T-helper 2 cell treated with Interferon-gamma antibody and Interleukin-4, amounts not matched to agents 100 ng/mL and 5 ng/mL, for 36 hours (primary cell): ENCODE measurements at regions not wholly inside any gene's neighbourhood (a gene's known extent, or its start where the extent isn't known, plus 50 kb on each side); places are given as distances from the start of the nearest gene placed in this dataset.
"Not testable (repeated sequence)": the region's sequence is repeated elsewhere in the genome, so short reads cannot be mapped to it uniquely, and the experiment has no call there.

Experiments used
- intact Hi-C: fragments of 100-400 bp; cut with micrococcal nuclease; formaldehyde crosslinking; loops from one replicate; pipeline ENCODE4 v1.15.1; 2023

GRCh38 chr7:79570903-79571302 lies 117.4 kb upstream of the MAGI2 start:
- intact Hi-C loops = no loop called here

DNA sequence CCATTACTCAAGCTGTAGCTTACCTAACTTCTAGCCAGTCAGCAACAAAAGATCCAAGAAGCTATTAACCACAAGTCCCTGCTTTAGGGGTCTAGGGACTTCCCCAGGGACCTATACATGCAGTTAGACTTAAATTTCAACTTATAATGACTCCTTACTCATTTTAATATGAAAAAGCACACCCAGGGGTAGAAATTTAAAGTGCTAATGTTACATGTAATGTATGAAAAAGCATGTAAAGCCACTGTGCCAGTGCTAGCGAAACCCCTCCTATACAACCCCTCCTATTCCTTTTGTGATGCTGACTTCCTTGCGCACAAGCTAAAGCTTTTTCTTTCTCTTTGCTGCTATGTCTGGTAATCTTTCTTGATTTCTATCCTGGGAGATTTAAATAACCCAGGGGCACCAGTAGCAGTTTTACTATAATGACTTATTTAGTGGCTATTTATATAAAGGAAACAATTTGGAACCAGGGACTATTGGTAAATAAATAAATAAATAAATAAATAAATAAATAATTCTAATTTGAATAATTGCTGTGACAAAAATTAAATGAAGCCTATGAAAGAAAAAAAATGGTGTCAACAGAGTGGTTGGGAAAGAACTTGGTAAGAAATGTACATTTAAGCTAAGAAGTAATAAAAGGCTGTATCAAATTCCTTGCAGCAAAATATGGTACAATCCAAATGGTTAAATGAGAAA lies 110.5 kb upstream of the MAGI2 start:
- intact Hi-C loops = no loop called here

DNA sequence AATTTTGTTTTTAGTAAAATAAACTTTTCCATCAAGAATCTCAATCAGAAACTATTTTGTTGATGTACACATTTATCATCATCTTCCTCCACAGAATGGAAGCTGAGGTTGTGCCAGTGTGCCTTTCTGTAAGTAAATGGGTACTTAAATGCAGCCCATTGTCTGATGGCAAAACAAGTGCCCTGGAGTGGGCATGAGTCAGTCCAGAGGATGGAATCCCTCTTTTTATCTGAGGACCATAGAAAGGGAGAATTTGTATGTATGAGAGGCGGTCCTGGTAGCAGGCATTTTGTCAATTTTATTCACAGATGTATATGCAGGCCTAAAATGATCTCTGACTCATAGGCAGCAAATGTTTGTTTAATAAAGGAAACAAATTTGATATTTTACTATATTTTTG lies 102.1 kb upstream of the MAGI2 start:
- intact Hi-C loops = no loop called here

GRCh38 chr7:79553811-79554555 lies 100.5 kb upstream of the MAGI2 start:
- intact Hi-C loops = no loop called here

DNA sequence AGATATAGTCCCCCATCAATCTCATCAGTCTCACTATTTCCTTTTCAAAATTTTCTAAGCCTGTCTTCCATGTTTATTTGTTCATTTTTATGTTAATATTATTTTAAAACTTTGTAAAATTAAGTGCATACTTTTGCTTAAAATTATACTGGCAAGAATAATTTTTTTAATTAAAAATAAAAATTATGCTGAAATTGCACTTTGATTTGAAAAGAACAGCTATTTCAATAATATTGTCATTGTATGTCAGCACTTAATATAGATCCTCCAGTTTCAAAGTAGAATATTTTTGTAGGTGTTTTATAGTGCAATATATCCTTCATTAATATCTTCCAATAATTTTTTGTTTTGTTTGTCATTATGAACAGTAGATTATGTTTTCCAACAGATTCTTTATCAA lies 99.0 kb upstream of the MAGI2 start:
- intact Hi-C loops = no loop called here

DNA sequence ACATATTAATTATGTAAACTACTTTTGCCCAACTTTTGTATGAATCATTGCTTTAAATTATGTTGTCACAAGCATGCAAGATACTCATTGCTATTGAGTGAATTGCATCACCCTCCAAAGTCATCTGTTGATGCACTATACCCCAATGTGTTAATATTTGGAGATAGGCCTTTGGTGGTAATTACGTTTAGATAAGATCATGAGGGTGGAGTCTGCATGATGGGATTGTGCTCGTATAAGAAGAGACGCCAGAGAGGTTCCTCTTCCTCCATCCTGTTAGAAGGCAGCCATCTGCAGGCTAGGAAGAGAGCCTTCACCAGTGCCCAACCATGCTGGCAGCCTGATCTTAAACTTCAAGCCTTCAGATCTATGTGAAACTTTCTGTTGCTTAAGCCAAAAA lies 95.3 kb upstream of the MAGI2 start:
- intact Hi-C loops = no loop called here

- intact Hi-C loops = no loop called here
Measured at GRCh38 chr7:79547132-79547531, 93.7 kb upstream of the MAGI2 start.

DNA sequence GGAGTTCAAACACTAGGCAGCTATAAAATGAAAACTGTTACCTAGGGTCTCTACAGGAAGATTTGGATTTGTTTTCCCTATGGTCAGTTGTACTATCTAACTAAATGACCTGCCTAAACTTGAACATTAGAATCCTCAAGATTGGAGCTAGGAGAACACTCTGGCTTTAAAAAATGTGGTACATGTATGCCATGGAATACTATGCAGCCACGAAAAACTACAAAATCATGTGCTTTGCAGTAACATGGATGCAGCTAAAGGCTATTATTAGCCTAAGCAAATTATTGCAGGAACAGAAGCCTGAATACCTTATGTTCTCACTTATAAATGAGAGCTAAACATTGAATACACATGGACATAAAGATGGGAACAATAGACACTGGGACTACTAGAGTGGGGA lies 87.1 kb upstream of the MAGI2 start:
- intact Hi-C loops = no loop called here

- intact Hi-C loops = no loop called here
Measured at GRCh38 chr7:79534128-79534527, 80.7 kb upstream of the MAGI2 start.

DNA sequence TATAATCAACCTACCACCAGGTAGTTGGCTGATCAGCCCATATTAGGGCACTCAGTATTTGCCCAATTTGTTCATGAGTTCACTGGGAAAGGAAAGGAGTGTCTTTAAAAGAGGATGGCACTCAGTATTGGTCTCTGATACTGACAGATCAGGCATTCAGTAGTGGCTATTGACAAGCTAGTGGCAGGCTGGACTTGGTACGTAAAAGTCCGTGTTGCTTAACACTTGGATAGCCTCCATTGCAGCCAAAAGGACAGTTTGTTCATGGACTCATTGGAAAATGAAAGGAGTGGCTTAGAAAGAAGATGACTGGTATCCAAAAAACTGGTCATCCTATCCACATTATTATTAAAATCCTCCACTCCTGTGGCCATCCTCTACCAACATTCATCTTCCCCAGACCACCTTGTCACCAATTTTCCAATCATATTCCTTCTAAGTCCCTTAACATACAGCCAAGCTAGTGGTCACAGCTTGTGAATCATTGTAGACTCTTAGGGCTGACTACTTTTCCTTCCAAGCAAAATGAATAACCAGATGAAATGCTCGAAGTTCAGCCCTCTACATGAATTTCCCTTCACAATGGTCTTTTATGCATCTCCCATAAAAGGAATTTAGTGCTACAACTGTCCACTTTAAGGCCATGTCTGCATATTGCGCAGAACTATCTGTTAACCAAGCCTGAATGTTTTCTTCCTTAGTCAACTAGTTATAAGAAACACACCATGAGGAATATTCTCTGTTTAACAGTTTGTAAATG lies 78.6 kb upstream of the MAGI2 start:
- intact Hi-C loops = no loop called here

GRCh38 chr7:79531116-79531515 lies 77.6 kb upstream of the MAGI2 start:
- intact Hi-C loops = no loop called here

- intact Hi-C loops = no loop called here
Measured at GRCh38 chr7:79529881-79530235, 76.4 kb upstream of the MAGI2 start.

GRCh38 chr7:79529214-79529880 lies 75.9 kb upstream of the MAGI2 start:
- intact Hi-C loops = no loop called here

DNA sequence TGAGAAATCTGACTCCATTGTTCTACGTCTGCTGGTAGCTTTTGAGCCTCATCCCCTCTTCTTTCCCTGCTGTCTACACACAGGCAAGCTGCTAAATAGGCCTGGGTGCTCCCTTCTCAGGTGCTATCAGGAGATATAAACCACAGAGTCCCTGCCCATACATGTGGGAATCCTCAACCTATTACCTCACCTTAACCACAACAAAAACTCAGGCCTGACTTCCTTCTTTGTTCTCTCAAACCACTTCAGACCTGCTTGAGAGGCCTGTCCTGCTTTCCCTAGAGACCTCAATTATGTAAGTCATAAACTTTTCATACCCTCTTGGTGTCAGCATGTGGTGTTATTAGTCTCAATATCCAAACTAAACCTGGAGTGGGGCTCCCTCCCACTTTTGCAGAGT lies 75.0 kb upstream of the MAGI2 start:
- intact Hi-C loops = no loop called here

- intact Hi-C loops = no loop called here
Measured at GRCh38 chr7:79524048-79524447, 70.6 kb upstream of the MAGI2 start.

DNA sequence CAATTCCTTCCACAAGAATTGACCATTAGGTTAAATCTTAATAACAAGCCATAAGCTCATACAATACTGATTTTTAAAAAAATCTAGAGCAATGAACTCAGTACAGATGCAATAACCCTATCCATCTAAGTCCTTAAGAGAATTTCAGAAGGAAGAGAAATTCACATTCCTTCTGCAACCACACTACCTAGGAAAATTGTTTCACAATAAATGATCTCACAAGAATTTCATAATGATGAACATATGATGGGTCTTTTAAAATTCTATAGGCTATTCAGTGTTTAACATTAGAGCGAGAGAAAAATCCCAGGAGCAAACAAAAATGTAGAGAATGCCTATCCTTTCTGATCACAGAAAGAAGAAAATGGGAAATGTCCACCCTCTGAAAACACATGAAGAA lies 70.0 kb upstream of the MAGI2 start:
- intact Hi-C loops = no loop called here

- intact Hi-C loops = no loop called here
Measured at GRCh38 chr7:79520543-79520942, 67.1 kb upstream of the MAGI2 start.

- intact Hi-C loops = no loop called here
Measured at GRCh38 chr7:79515358-79515757, 61.9 kb upstream of the MAGI2 start.

- intact Hi-C loops = no loop called here
Measured at GRCh38 chr7:79513261-79513660, 59.8 kb upstream of the MAGI2 start.

DNA sequence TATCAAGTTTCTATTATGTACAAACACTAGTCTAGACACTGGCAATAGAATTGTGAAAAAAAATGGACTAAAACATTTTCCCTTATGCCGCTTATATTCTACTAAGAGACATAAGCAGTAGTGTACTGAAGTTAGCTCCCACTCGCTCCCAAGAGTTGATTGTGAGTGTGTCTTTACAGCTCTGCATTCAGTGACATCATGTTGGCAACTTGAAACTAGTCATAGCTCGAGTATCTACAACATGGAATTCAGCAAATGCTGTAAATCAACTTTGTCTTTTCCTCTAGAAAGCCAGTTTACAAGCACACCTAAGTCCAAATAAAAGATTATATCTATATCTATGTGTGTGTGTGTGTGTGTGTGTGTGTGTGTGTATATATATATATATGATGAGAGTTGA lies 58.8 kb upstream of the MAGI2 start:
- intact Hi-C loops = no loop called here

DNA sequence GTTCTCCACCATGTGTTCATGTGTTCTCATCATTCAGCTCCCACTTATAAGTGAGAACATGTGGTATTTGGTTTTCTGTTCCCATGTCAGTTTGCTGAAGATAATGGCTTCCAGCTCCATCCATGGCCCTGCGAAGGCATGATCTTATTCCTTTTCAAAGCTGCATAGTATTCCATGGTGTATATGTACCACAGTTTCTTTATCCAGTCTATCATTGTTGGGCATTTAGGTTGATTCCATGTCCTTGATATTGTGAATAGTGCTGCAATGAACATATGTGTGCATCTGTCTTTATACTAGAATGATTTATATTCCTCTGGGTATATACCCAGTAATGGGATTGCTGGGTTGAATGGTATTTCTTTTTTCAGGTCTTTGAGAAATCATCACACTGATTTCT lies 57.6 kb upstream of the MAGI2 start:
- intact Hi-C loops = not testable (repeated sequence)

DNA sequence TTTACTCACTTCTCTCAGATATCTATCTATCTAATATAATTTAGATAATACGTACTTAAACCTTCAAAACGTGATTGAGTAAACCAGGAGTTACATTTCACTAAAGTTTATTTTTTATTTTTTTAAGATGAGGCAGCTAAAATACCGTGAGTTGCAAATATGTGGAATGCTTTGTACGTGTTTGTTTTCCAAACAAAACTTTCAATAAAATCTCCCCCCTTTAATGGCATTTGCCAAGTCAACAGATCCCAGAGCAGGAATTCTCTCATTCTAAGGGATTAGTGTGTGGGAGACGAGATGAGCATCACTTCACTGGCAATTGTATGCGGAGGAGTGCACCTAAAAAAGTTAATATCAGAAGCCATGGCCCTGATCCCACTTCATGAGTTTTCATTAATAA lies 53.7 kb upstream of the MAGI2 start:
- intact Hi-C loops = no loop called here
